ENCODE measurements at regions not wholly inside any gene's neighbourhood (a gene's known extent, or its start where the extent isn't known, plus 50 kb on each side); places are given as distances from the start of the nearest gene placed in this dataset.

GRCh38 chr13:50406831-50407230, 391.6 kb downstream of the KCNRG start:
- Histone ChIP-seq H2AFZ (ENCODE audit: low read length) (no peak overlapping the region), H4K20me1 (ENCODE audit: control insufficient read depth, extremely low read depth, insufficient read depth, low read length) (no peaks in the 10 kb centered on the region), H3K9ac (ENCODE audit: insufficient read depth, low read length) (no peak overlapping the region), H3K27ac (ENCODE audit: insufficient read depth, low read length) (no peak overlapping the region), H3K4me3 (replicated peaks in 1 of 4; ENCODE audit: control extremely low read depth in 1 of 4, insufficient read depth in 1 of 4, low read depth in 3 of 4, low read length in 4 of 4) (no peak overlapping the region), H3K27me3 (ENCODE audit: control insufficient read depth, insufficient read depth, low read length) (no peaks in the 10 kb centered on the region), H3K79me2 (ENCODE audit: control insufficient read depth, insufficient read depth, low read length) (no peaks in the 10 kb centered on the region), H3K4me1 (ENCODE audit: control insufficient read depth, extremely low read depth, insufficient read depth, low read length) (peaks cover 11% of the 10 kb centered on the region), H3K4me2 (ENCODE audit: extremely low read depth, insufficient read depth, low read length) (no peak overlapping the region), H3K9me3 (ENCODE audit: control insufficient read depth, insufficient read depth, low read depth, low read length) (no peaks in the 10 kb centered on the region), H3K36me3 (ENCODE audit: control insufficient read depth, insufficient read depth, low read length) (no peaks in the 10 kb centered on the region)
- TF ChIP-seq CTCF (conservative IDR thresholded peaks at IDR 0.05 in 1 of 2, IDR thresholded peaks at IDR 0.05 in 1 of 2; ENCODE audit: low read depth in 1 of 2, low read length in 2 of 2) (no peak), EZH2 (IDR thresholded peaks at IDR 0.05; ENCODE audit: low read length, missing control alignments) (no peak)
- DNase-seq (ENCODE audit: low read depth in 2 of 2), result no peak

GRCh38 chr13:50408068-50408467, 392.8 kb downstream of the KCNRG start:
- no peaks in the 10 kb centered on the region for H4K20me1 ChIP-seq (ENCODE audit: control insufficient read depth, extremely low read depth, insufficient read depth, low read length)
- no peaks in the 10 kb centered on the region for H3K27me3 ChIP-seq (ENCODE audit: control insufficient read depth, insufficient read depth, low read length)
- no peak overlapping the region for H3K4me2 ChIP-seq (ENCODE audit: extremely low read depth, insufficient read depth, low read length)
- H3K36me3 ChIP-seq (ENCODE audit: control insufficient read depth, insufficient read depth, low read length), result no peaks in the 10 kb centered on the region
- no peaks in the 10 kb centered on the region for H3K79me2 ChIP-seq (ENCODE audit: control insufficient read depth, insufficient read depth, low read length)
- DNase-seq (ENCODE audit: low read depth in 2 of 2), result no peak
- H3K4me3 ChIP-seq (replicated peaks in 1 of 4; ENCODE audit: control extremely low read depth in 1 of 4, insufficient read depth in 1 of 4, low read depth in 3 of 4, low read length in 4 of 4), result no peak overlapping the region
- peaks cover 18% of the 10 kb centered on the region for H3K4me1 ChIP-seq (ENCODE audit: control insufficient read depth, extremely low read depth, insufficient read depth, low read length)
- TF ChIP-seq EZH2 (IDR thresholded peaks at IDR 0.05; ENCODE audit: low read length, missing control alignments), result no peak
- TF ChIP-seq CTCF (conservative IDR thresholded peaks at IDR 0.05 in 1 of 2, IDR thresholded peaks at IDR 0.05 in 1 of 2; ENCODE audit: low read depth in 1 of 2, low read length in 2 of 2), result no peak
- H3K27ac ChIP-seq (ENCODE audit: insufficient read depth, low read length), result no peak overlapping the region
- no peaks in the 10 kb centered on the region for H3K9me3 ChIP-seq (ENCODE audit: control insufficient read depth, insufficient read depth, low read depth, low read length)
- H2AFZ ChIP-seq (ENCODE audit: low read length), result no peak overlapping the region
- no peak overlapping the region for H3K9ac ChIP-seq (ENCODE audit: insufficient read depth, low read length)

- H2AFZ ChIP-seq (ENCODE audit: low read length), result no peak overlapping the region
- TF ChIP-seq CTCF (conservative IDR thresholded peaks at IDR 0.05 in 1 of 2, IDR thresholded peaks at IDR 0.05 in 1 of 2; ENCODE audit: low read depth in 1 of 2, low read length in 2 of 2), result no peak
- no peak for TF ChIP-seq EZH2 (IDR thresholded peaks at IDR 0.05; ENCODE audit: low read length, missing control alignments)
Measured at GRCh38 chr13:50409220-50409619, 394.0 kb downstream of the KCNRG start.

More at GRCh38 chr13:50409220-50409619, 394.0 kb downstream of the KCNRG start:
- Histone ChIP-seq H3K9me3 (ENCODE audit: control insufficient read depth, insufficient read depth, low read depth, low read length) (no peaks in the 10 kb centered on the region), H3K4me2 (ENCODE audit: extremely low read depth, insufficient read depth, low read length) (no peak overlapping the region), H3K36me3 (ENCODE audit: control insufficient read depth, insufficient read depth, low read length) (no peaks in the 10 kb centered on the region), H3K79me2 (ENCODE audit: control insufficient read depth, insufficient read depth, low read length) (no peaks in the 10 kb centered on the region), H3K4me1 (ENCODE audit: control insufficient read depth, extremely low read depth, insufficient read depth, low read length) (peaks cover 18% of the 10 kb centered on the region), H3K27me3 (ENCODE audit: control insufficient read depth, insufficient read depth, low read length) (no peaks in the 10 kb centered on the region), H4K20me1 (ENCODE audit: control insufficient read depth, extremely low read depth, insufficient read depth, low read length) (no peaks in the 10 kb centered on the region), H3K27ac (ENCODE audit: insufficient read depth, low read length) (no peak overlapping the region), H3K4me3 (replicated peaks in 1 of 4; ENCODE audit: control extremely low read depth in 1 of 4, insufficient read depth in 1 of 4, low read depth in 3 of 4, low read length in 4 of 4) (no peak overlapping the region), H3K9ac (ENCODE audit: insufficient read depth, low read length) (no peak overlapping the region)
- DNase-seq (ENCODE audit: low read depth in 2 of 2), result no peak

Measured in fibroblast of lung (primary cell).